ENCODE measurements at regions not wholly inside any gene's neighbourhood (a gene's known extent, or its start where the extent isn't known, plus 50 kb on each side); places are given as distances from the start of the nearest gene placed in this dataset.

GRCh38 chr5:110341836-110342235, 384.6 kb downstream of the TMEM232 start:
- no peaks in the 10 kb centered on the region for H4K20me1 ChIP-seq (ENCODE audit: insufficient read depth, low read length)
- H3K36me3 ChIP-seq (ENCODE audit: insufficient read depth, low read length) = no peaks in the 10 kb centered on the region
- intact Hi-C loops (cut with micrococcal nuclease; ENCODE audit: unreplicated experiment) = no loop called here
- no peaks in the 10 kb centered on the region for H3K9me3 ChIP-seq (ENCODE audit: low read length)
- H3K4me2 ChIP-seq (ENCODE audit: low read length) = no peak overlapping the region
- no peak overlapping the region for H2AFZ ChIP-seq (ENCODE audit: low read length)
- H3K79me2 ChIP-seq (ENCODE audit: insufficient read depth, low read depth, low read length) = no peaks in the 10 kb centered on the region
- H3K4me3 ChIP-seq (ENCODE audit: low read depth, low read length, poor library complexity, severe bottlenecking) = no peak overlapping the region
- ChIA-PET POLR2A (interaction anchor here (0.6 to 0.7 kb wide), 2 partner anchors 976 to 1668 kb away, joined by 3 to 5 read pairs; no protein-coding TSS in a partner anchor), CTCF (ENCODE audit: unreplicated experiment) (no interaction called here)
- no peak for DNase-seq (ENCODE audit: low spot score)
- BruUV-seq (replicated peaks) = no TSS peak
- TF ChIP-seq CTCF (conservative IDR thresholded peaks at IDR 0.05; ENCODE audit: low read length) (no peak), EZH2phosphoT487 (IDR thresholded peaks at IDR 0.05; ENCODE audit: borderline replicate concordance, low read depth, low read length) (no peak)
- H3K4me1 ChIP-seq (ENCODE audit: insufficient read depth, low read length, poor library complexity, severe bottlenecking) = no peaks in the 10 kb centered on the region
- no peaks in the 10 kb centered on the region for H3K9me2 ChIP-seq (ENCODE audit: insufficient read depth, low read length)
- no peak overlapping the region for H3K27ac ChIP-seq (ENCODE audit: low read depth, low read length, poor library complexity, severe bottlenecking)

GRCh38 chr5:110342683-110343082, 383.8 kb downstream of the TMEM232 start:
- TF ChIP-seq EZH2phosphoT487 (IDR thresholded peaks at IDR 0.05; ENCODE audit: borderline replicate concordance, low read depth, low read length) = no peak
- TF ChIP-seq CTCF (conservative IDR thresholded peaks at IDR 0.05; ENCODE audit: low read length) = no peak
- ChIA-PET POLR2A (interaction anchor here (0.6 to 0.7 kb wide), 2 partner anchors 40 to 1667 kb away, joined by 3 to 5 read pairs; no protein-coding TSS in a partner anchor), CTCF (ENCODE audit: unreplicated experiment) (no interaction called here)
- BruUV-seq (replicated peaks) = no TSS peak
- Histone ChIP-seq H3K4me1 (ENCODE audit: insufficient read depth, low read length, poor library complexity, severe bottlenecking) (no peaks in the 10 kb centered on the region), H3K4me2 (ENCODE audit: low read length) (no peak overlapping the region), H3K27ac (ENCODE audit: low read depth, low read length, poor library complexity, severe bottlenecking) (no peak overlapping the region), H3K4me3 (ENCODE audit: low read depth, low read length, poor library complexity, severe bottlenecking) (no peak overlapping the region), H3K36me3 (ENCODE audit: insufficient read depth, low read length) (no peaks in the 10 kb centered on the region), H3K79me2 (ENCODE audit: insufficient read depth, low read depth, low read length) (no peaks in the 10 kb centered on the region), H4K20me1 (ENCODE audit: insufficient read depth, low read length) (no peaks in the 10 kb centered on the region), H3K9me2 (ENCODE audit: insufficient read depth, low read length) (no peaks in the 10 kb centered on the region), H3K9me3 (ENCODE audit: low read length) (no peaks in the 10 kb centered on the region), H2AFZ (ENCODE audit: low read length) (no peak overlapping the region)
- intact Hi-C loops (cut with micrococcal nuclease; ENCODE audit: unreplicated experiment) = no loop called here
- no peak for DNase-seq (ENCODE audit: low spot score)

GRCh38 chr5:110343616-110344015, 382.9 kb downstream of the TMEM232 start:
- CTCF ChIA-PET (ENCODE audit: unreplicated experiment) = no interaction called here

More at GRCh38 chr5:110343616-110344015, 382.9 kb downstream of the TMEM232 start:
- no TSS peak for BruUV-seq (replicated peaks)
- Histone ChIP-seq H2AFZ (ENCODE audit: low read length) (no peak overlapping the region), H3K36me3 (ENCODE audit: insufficient read depth, low read length) (no peaks in the 10 kb centered on the region), H3K27ac (ENCODE audit: low read depth, low read length, poor library complexity, severe bottlenecking) (no peak overlapping the region), H3K9me3 (ENCODE audit: low read length) (no peaks in the 10 kb centered on the region), H3K4me3 (ENCODE audit: low read depth, low read length, poor library complexity, severe bottlenecking) (no peak overlapping the region), H4K20me1 (ENCODE audit: insufficient read depth, low read length) (no peaks in the 10 kb centered on the region), H3K4me2 (ENCODE audit: low read length) (no peak overlapping the region), H3K9me2 (ENCODE audit: insufficient read depth, low read length) (no peaks in the 10 kb centered on the region), H3K4me1 (ENCODE audit: insufficient read depth, low read length, poor library complexity, severe bottlenecking) (no peaks in the 10 kb centered on the region), H3K79me2 (ENCODE audit: insufficient read depth, low read depth, low read length) (no peaks in the 10 kb centered on the region)
- TF ChIP-seq CTCF (conservative IDR thresholded peaks at IDR 0.05; ENCODE audit: low read length) (no peak), EZH2phosphoT487 (IDR thresholded peaks at IDR 0.05; ENCODE audit: borderline replicate concordance, low read depth, low read length) (no peak)
- POLR2A ChIA-PET = interaction anchor here (0.7 kb wide), 1 partner anchor 221 kb away, joined by 3 read pairs; no protein-coding TSS in a partner anchor
- intact Hi-C loops (cut with micrococcal nuclease; ENCODE audit: unreplicated experiment) = no loop called here
- no peak for DNase-seq (ENCODE audit: low spot score)
